GM23338 (cell line): ENCODE measurements at regions not wholly inside any gene's neighbourhood (a gene's known extent, or its start where the extent isn't known, plus 50 kb on each side); places are given as distances from the start of the nearest gene placed in this dataset.

Source experiments
- ATAC-seq: fragments of 200-7000 bp; cut with Tn5 transposase; 3 replicates; pipeline ENCODE4 v1.9.1; 2020
- DNase-seq: peaks from one replicate; pipeline ENCODE4 v3.0.0-alpha.2; 2015; ENCODE audit warnings: low spot score
- H2AFZ ChIP-seq: fragments of 200-600 bp; sonication (generic); 2 replicates; pipeline ENCODE4 v1.8.0; 2016; ENCODE audit warnings: antibody characterized with exemption, mild to moderate bottlenecking, moderate library complexity
- H3F3A ChIP-seq: fragments of 200-600 bp; sonication (generic); replicated peaks from 2 replicates; pipeline ENCODE4 v1.8.0; 2017; ENCODE audit warnings: antibody characterized with exemption, mixed run types, low read depth
- H3K27ac ChIP-seq: fragments of 200-600 bp; sonication (generic); 2 replicates; pipeline ENCODE4 v1.6.1; 2016; ENCODE audit warnings: low read depth
- H3K27me3 ChIP-seq: fragments of 200-600 bp; sonication (generic); 2 replicates; pipeline ENCODE4 v1.8.0; 2016; ENCODE audit warnings: mild to moderate bottlenecking, mixed run types, moderate library complexity; ENCODE audit not compliant: insufficient read depth
- H3K36me3 ChIP-seq: fragments of 200-600 bp; sonication (generic); 2 replicates; pipeline ENCODE4 v1.8.0; 2016; ENCODE audit warnings: mild to moderate bottlenecking; ENCODE audit not compliant: insufficient read depth
- H3K4me1 ChIP-seq: fragments of 200-600 bp; sonication (generic); 2 replicates; pipeline ENCODE4 v1.8.0; 2016; ENCODE audit warnings: mild to moderate bottlenecking, moderate library complexity; ENCODE audit not compliant: insufficient read depth
- H3K4me2 ChIP-seq: fragments of 200-600 bp; sonication (generic); 2 replicates; pipeline ENCODE4 v1.7.1; 2017; ENCODE audit warnings: mixed run types
- H3K4me3 ChIP-seq: fragments of 200-600 bp; sonication (generic); 2 replicates; pipeline ENCODE4 v1.6.1; 2016; ENCODE audit warnings: mixed run types
- H3K79me2 ChIP-seq: fragments of 200-600 bp; sonication (generic); replicated peaks from 2 replicates; pipeline ENCODE4 v1.8.0; 2017; ENCODE audit warnings: mild to moderate bottlenecking; ENCODE audit not compliant: insufficient read depth
- H3K9me2 ChIP-seq: fragments of 200-600 bp; sonication (generic); 2 replicates; pipeline ENCODE4 v1.8.0; 2017; ENCODE audit not compliant: insufficient read depth
- H4K20me1 ChIP-seq: fragments of 200-600 bp; sonication (generic); replicated peaks from 2 replicates; pipeline ENCODE4 v1.8.0; 2017; ENCODE audit warnings: mild to moderate bottlenecking; ENCODE audit not compliant: insufficient read depth
- H3K27ac Mint-ChIP-seq: 2 replicates; pipeline ENCODE4 v1.8.0; 2020; ENCODE audit warnings: inconsistent platforms, mild to moderate bottlenecking, moderate library complexity, mixed read lengths
- H3K27me3 Mint-ChIP-seq: 3 replicates; pipeline ENCODE4 v1.8.0; 2022; ENCODE audit warnings: low read depth, mild to moderate bottlenecking, moderate library complexity, mixed read lengths, inconsistent platforms; ENCODE audit not compliant: insufficient read depth, poor library complexity
- H3K36me3 Mint-ChIP-seq: 3 replicates; pipeline ENCODE4 v1.8.0; 2021; ENCODE audit warnings: low read depth, mild to moderate bottlenecking, inconsistent platforms, moderate library complexity, mixed read lengths
- H3K4me1 Mint-ChIP-seq: 3 replicates; pipeline ENCODE4 v1.8.0; 2020; ENCODE audit warnings: mild to moderate bottlenecking, inconsistent platforms, mixed read lengths
- H3K4me3 Mint-ChIP-seq: 3 replicates; pipeline ENCODE4 v1.8.0; 2021; ENCODE audit warnings: moderate library complexity, mild to moderate bottlenecking, inconsistent platforms, mixed read lengths
- H3K9me3 Mint-ChIP-seq: 3 replicates; pipeline ENCODE4 v1.8.0; 2020; ENCODE audit warnings: moderate library complexity, mild to moderate bottlenecking, inconsistent platforms, mixed read lengths
- CREB1 ChIP-seq: fragments of 250-450 bp; sonication (Bioruptor Pico); IDR thresholded peaks from 2 replicates; pipeline ENCODE4 v1.5.0; 2020; ENCODE audit warnings: low read depth, mild to moderate bottlenecking, moderate library complexity
- EZH2 ChIP-seq: fragments of 200-600 bp; sonication (generic); IDR thresholded peaks from one replicate; pipeline ENCODE4 v1.8.0; 2017; ENCODE audit warnings: antibody characterized with exemption, mild to moderate bottlenecking, low read depth; ENCODE audit not compliant: unreplicated experiment
- EZH2phosphoT487 ChIP-seq: fragments of 200-600 bp; sonication (generic); IDR thresholded peaks from one replicate; pipeline ENCODE4 v1.8.1; 2018; ENCODE audit warnings: antibody characterized with exemption; ENCODE audit not compliant: unreplicated experiment
- JUNB ChIP-seq: IDR thresholded peaks from one replicate; pipeline ENCODE4 v1.6.1; 2016; ENCODE audit warnings: antibody characterized with exemption; ENCODE audit not compliant: unreplicated experiment
- NANOG ChIP-seq: IDR thresholded peaks from 2 replicates; pipeline ENCODE4 v1.6.1; 2016; ENCODE audit warnings: antibody characterized with exemption, borderline replicate concordance
- STAT1 ChIP-seq: IDR thresholded peaks from one replicate; pipeline ENCODE4 v1.6.1; 2016; ENCODE audit warnings: antibody characterized with exemption; ENCODE audit not compliant: unreplicated experiment
- ZNF114 ChIP-seq: fragments of 250-450 bp; sonication (Bioruptor Pico); IDR thresholded peaks from 2 replicates; pipeline ENCODE4 v1.5.0; 2020; ENCODE audit warnings: mild to moderate bottlenecking, moderate library complexity
- ZNF331 ChIP-seq: fragments of 250-450 bp; sonication (Bioruptor Pico); IDR thresholded peaks from 2 replicates; pipeline ENCODE4 v1.5.0; 2020; ENCODE audit warnings: low read depth, mild to moderate bottlenecking, moderate library complexity
- TF ChIP-seq, protein P1 (sequence below), 2 experiments: fragments of 200-600 bp in 1 of 2; sonication (generic) in 1 of 2; conservative IDR thresholded peaks; 2 replicates each; pipeline versions ENCODE4 v1.5.1 to v1.6.1; 2016 to 2017; ENCODE audit warnings: antibody characterized with exemption in 2 of 2, low read depth in 2 of 2, mild to moderate bottlenecking in 2 of 2, moderate library complexity in 1 of 2
- TF ChIP-seq, protein P2 (sequence below): IDR thresholded peaks from 2 replicates; pipeline ENCODE4 v1.6.1; 2016; ENCODE audit warnings: antibody characterized with exemption
- TF ChIP-seq, protein P3 (sequence below): fragments of 250-450 bp; sonication (Bioruptor Pico); IDR thresholded peaks from 2 replicates; pipeline ENCODE4 v1.5.0; 2020; ENCODE audit warnings: mild to moderate bottlenecking, moderate library complexity
- TF ChIP-seq, protein P4 (sequence below): IDR thresholded peaks from one replicate; pipeline ENCODE4 v1.6.1; 2018; ENCODE audit warnings: antibody characterized with exemption; ENCODE audit not compliant: unreplicated experiment

DNA sequence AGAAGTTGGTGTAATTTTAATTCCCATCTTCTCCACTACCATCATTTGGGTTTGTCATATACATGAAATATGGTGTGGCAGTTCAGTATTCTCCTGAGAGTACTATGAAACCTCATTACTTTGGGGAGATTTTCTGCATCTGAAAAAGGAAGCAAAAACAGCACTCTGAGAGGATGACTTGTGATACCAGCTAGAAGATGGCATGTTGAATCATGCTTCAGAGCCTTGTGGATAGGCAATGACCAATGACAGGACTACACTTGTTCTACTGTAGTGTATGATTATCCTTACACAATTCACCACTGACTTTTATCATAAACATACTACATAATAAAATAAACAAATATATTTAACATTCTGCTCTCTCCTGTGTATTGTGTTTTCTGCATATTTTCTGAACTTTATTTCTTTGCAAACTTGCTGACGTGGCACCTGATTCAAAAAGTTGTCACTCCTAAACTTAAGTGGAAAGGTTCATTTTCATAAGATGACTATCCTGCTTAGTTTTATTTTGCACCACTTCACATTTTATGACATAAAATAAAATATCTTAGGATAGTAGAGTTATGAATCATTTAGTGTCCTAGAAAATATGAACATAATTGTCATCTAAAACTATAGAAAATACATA, 991.3 kb downstream of the FSTL5 start (continued):
- no peak for TF ChIP-seq STAT1
- TF ChIP-seq, protein P1, sequence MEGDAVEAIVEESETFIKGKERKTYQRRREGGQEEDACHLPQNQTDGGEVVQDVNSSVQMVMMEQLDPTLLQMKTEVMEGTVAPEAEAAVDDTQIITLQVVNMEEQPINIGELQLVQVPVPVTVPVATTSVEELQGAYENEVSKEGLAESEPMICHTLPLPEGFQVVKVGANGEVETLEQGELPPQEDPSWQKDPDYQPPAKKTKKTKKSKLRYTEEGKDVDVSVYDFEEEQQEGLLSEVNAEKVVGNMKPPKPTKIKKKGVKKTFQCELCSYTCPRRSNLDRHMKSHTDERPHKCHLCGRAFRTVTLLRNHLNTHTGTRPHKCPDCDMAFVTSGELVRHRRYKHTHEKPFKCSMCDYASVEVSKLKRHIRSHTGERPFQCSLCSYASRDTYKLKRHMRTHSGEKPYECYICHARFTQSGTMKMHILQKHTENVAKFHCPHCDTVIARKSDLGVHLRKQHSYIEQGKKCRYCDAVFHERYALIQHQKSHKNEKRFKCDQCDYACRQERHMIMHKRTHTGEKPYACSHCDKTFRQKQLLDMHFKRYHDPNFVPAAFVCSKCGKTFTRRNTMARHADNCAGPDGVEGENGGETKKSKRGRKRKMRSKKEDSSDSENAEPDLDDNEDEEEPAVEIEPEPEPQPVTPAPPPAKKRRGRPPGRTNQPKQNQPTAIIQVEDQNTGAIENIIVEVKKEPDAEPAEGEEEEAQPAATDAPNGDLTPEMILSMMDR (conservative IDR thresholded peaks at IDR 0.05; ENCODE audit: low read depth in 2 of 2), result no peak
- no peak for TF ChIP-seq ZNF114 (CRISPR knock-in tag)
- TF ChIP-seq EZH2phosphoT487, result no peak
- TF ChIP-seq EZH2, result no peak
- no peak for TF ChIP-seq CREB1 (CRISPR knock-in tag)
- TF ChIP-seq NANOG, result no peak
- TF ChIP-seq, protein P2, sequence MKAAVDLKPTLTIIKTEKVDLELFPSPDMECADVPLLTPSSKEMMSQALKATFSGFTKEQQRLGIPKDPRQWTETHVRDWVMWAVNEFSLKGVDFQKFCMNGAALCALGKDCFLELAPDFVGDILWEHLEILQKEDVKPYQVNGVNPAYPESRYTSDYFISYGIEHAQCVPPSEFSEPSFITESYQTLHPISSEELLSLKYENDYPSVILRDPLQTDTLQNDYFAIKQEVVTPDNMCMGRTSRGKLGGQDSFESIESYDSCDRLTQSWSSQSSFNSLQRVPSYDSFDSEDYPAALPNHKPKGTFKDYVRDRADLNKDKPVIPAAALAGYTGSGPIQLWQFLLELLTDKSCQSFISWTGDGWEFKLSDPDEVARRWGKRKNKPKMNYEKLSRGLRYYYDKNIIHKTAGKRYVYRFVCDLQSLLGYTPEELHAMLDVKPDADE, result no peak
- no peak for TF ChIP-seq JUNB

DNA sequence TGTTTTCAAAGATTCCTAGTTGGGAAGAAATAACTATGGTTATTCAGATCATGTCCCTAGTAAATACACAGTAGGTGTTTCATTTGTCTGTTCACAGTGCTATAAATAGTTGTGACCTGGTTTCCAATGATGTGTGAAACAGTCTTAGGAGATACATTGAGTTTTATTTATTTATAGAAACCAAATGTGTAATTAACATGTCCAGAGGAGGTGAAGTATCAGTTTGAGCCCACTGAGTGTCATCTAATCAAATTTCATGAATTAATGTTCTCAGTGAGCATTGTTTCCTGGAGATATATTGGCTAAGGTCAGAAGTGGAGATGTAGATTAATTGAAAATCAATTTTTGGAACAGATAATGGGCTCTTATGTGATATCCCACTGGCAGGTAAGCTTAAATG, 996.3 kb downstream of the FSTL5 start:
- Histone ChIP-seq H3K9me2 (no peaks in the 10 kb centered on the region), H3K4me1 (no peaks in the 10 kb centered on the region), H4K20me1 (no peaks in the 10 kb centered on the region), H3K36me3 (no peaks in the 10 kb centered on the region), H3K27ac (no peak overlapping the region), H3K4me3 (no peak overlapping the region), H3F3A (no peaks in the 10 kb centered on the region), H2AFZ (no peak overlapping the region), H3K27me3 (no peaks in the 10 kb centered on the region), H3K4me2 (no peak overlapping the region), H3K79me2 (no peaks in the 10 kb centered on the region)
- DNase-seq, result no peak
- no peak for ATAC-seq
- H3K4me1 Mint-ChIP-seq, result no peaks in the 10 kb centered on the region
- H3K36me3 Mint-ChIP-seq, result no peaks in the 10 kb centered on the region
- no peak overlapping the region for H3K4me3 Mint-ChIP-seq
- H3K9me3 Mint-ChIP-seq, result no peaks in the 10 kb centered on the region
- no peaks in the 10 kb centered on the region for H3K27me3 Mint-ChIP-seq
- H3K27ac Mint-ChIP-seq, result no peak overlapping the region
- TF ChIP-seq EZH2phosphoT487 (no peak), NANOG (no peak), ZNF331 (no peak), STAT1 (no peak), JUNB (no peak), ZNF114 (CRISPR knock-in tag) (no peak)
- TF ChIP-seq, protein P3, sequence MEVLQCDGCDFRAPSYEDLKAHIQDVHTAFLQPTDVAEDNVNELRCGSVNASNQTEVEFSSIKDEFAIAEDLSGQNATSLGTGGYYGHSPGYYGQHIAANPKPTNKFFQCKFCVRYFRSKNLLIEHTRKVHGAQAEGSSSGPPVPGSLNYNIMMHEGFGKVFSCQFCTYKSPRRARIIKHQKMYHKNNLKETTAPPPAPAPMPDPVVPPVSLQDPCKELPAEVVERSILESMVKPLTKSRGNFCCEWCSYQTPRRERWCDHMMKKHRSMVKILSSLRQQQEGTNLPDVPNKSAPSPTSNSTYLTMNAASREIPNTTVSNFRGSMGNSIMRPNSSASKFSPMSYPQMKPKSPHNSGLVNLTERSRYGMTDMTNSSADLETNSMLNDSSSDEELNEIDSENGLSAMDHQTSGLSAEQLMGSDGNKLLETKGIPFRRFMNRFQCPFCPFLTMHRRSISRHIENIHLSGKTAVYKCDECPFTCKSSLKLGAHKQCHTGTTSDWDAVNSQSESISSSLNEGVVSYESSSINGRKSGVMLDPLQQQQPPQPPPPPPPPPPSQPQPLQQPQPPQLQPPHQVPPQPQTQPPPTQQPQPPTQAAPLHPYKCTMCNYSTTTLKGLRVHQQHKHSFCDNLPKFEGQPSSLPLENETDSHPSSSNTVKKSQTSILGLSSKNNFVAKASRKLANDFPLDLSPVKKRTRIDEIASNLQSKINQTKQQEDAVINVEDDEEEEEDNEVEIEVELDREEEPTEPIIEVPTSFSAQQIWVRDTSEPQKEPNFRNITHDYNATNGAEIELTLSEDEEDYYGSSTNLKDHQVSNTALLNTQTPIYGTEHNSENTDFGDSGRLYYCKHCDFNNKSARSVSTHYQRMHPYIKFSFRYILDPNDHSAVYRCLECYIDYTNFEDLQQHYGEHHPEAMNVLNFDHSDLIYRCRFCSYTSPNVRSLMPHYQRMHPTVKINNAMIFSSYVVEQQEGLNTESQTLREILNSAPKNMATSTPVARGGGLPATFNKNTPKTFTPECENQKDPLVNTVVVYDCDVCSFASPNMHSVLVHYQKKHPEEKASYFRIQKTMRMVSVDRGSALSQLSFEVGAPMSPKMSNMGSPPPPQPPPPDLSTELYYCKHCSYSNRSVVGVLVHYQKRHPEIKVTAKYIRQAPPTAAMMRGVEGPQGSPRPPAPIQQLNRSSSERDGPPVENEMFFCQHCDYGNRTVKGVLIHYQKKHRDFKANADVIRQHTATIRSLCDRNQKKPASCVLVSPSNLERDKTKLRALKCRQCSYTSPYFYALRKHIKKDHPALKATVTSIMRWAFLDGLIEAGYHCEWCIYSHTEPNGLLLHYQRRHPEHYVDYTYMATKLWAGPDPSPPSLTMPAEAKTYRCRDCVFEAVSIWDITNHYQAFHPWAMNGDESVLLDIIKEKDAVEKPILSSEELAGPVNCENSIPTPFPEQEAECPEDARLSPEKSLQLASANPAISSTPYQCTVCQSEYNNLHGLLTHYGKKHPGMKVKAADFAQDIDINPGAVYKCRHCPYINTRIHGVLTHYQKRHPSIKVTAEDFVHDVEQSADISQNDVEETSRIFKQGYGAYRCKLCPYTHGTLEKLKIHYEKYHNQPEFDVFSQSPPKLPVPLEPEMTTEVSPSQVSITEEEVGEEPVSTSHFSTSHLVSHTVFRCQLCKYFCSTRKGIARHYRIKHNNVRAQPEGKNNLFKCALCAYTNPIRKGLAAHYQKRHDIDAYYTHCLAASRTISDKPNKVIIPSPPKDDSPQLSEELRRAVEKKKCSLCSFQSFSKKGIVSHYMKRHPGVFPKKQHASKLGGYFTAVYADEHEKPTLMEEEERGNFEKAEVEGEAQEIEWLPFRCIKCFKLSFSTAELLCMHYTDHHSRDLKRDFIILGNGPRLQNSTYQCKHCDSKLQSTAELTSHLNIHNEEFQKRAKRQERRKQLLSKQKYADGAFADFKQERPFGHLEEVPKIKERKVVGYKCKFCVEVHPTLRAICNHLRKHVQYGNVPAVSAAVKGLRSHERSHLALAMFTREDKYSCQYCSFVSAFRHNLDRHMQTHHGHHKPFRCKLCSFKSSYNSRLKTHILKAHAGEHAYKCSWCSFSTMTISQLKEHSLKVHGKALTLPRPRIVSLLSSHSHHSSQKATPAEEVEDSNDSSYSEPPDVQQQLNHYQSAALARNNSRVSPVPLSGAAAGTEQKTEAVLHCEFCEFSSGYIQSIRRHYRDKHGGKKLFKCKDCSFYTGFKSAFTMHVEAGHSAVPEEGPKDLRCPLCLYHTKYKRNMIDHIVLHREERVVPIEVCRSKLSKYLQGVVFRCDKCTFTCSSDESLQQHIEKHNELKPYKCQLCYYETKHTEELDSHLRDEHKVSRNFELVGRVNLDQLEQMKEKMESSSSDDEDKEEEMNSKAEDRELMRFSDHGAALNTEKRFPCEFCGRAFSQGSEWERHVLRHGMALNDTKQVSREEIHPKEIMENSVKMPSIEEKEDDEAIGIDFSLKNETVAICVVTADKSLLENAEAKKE, result no peak
- TF ChIP-seq, protein P4, sequence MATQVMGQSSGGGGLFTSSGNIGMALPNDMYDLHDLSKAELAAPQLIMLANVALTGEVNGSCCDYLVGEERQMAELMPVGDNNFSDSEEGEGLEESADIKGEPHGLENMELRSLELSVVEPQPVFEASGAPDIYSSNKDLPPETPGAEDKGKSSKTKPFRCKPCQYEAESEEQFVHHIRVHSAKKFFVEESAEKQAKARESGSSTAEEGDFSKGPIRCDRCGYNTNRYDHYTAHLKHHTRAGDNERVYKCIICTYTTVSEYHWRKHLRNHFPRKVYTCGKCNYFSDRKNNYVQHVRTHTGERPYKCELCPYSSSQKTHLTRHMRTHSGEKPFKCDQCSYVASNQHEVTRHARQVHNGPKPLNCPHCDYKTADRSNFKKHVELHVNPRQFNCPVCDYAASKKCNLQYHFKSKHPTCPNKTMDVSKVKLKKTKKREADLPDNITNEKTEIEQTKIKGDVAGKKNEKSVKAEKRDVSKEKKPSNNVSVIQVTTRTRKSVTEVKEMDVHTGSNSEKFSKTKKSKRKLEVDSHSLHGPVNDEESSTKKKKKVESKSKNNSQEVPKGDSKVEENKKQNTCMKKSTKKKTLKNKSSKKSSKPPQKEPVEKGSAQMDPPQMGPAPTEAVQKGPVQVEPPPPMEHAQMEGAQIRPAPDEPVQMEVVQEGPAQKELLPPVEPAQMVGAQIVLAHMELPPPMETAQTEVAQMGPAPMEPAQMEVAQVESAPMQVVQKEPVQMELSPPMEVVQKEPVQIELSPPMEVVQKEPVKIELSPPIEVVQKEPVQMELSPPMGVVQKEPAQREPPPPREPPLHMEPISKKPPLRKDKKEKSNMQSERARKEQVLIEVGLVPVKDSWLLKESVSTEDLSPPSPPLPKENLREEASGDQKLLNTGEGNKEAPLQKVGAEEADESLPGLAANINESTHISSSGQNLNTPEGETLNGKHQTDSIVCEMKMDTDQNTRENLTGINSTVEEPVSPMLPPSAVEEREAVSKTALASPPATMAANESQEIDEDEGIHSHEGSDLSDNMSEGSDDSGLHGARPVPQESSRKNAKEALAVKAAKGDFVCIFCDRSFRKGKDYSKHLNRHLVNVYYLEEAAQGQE, result no peak
